Neural cell (in vitro differentiated cells): ENCODE measurements at regions not wholly inside any gene's neighbourhood (a gene's known extent, or its start where the extent isn't known, plus 50 kb on each side); places are given as distances from the start of the nearest gene placed in this dataset.

Experiments used
- CTCF ChIP-seq: fragments of 450-650 bp; IDR thresholded peaks from 2 replicates; pipeline ENCODE4 v1.5.1; 2014; ENCODE audit warnings: antibody characterized with exemption, mild to moderate bottlenecking, moderate library complexity; ENCODE audit not compliant: poor library complexity, severe bottlenecking
- EZH2 ChIP-seq: fragments of 200-600, 300-800 bp; shearing (Covaris generic), sonication (generic); IDR thresholded peaks from 2 replicates; pipeline ENCODE4 v1.6.1; 2014; ENCODE audit warnings: antibody characterized with exemption, low read length, borderline replicate concordance, mild to moderate bottlenecking; ENCODE audit not compliant: insufficient read depth, poor library complexity, severe bottlenecking
- MXI1 ChIP-seq: fragments of 450-650 bp; conservative IDR thresholded peaks from 2 replicates; pipeline ENCODE4 v1.6.1; 2014; ENCODE audit warnings: antibody characterized with exemption, mild to moderate bottlenecking; ENCODE audit not compliant: poor library complexity, severe bottlenecking
- POLR2AphosphoS5 ChIP-seq: IDR thresholded peaks from 2 replicates; pipeline ENCODE4 v1.6.1; 2012
- TAF1 ChIP-seq: IDR thresholded peaks from 2 replicates; pipeline ENCODE4 v1.6.1; 2012; ENCODE audit warnings: low read depth

DNA sequence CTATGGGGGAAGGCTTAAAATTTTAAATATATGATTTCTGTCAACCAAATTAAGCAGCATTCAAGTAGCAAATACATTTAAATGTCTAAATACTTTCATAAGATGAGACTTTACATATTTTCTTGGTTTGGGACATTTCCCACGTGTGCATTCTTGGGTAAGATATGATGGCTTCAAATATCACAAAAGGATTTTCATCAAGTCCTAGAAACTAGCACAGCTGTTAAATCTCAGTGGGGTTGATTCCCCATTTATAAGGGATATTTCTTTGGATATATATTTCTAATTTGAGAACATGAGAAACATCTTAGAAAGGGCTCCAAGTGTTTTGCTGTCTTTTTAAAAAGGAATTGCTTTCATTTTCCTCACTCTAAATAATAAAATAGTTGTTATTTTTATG, 90.2 kb downstream of the P2RY10 start:
- TF ChIP-seq EZH2 (no peak), CTCF (no peak), POLR2AphosphoS5 (no peak), MXI1 (no peak), TAF1 (no peak)
